ENCODE measurements at regions not wholly inside any gene's neighbourhood (a gene's known extent, or its start where the extent isn't known, plus 50 kb on each side); places are given as distances from the start of the nearest gene placed in this dataset.
"Not testable (repeated sequence)": the region's sequence is repeated elsewhere in the genome, so short reads cannot be mapped to it uniquely, and the experiment has no call there.

DNA sequence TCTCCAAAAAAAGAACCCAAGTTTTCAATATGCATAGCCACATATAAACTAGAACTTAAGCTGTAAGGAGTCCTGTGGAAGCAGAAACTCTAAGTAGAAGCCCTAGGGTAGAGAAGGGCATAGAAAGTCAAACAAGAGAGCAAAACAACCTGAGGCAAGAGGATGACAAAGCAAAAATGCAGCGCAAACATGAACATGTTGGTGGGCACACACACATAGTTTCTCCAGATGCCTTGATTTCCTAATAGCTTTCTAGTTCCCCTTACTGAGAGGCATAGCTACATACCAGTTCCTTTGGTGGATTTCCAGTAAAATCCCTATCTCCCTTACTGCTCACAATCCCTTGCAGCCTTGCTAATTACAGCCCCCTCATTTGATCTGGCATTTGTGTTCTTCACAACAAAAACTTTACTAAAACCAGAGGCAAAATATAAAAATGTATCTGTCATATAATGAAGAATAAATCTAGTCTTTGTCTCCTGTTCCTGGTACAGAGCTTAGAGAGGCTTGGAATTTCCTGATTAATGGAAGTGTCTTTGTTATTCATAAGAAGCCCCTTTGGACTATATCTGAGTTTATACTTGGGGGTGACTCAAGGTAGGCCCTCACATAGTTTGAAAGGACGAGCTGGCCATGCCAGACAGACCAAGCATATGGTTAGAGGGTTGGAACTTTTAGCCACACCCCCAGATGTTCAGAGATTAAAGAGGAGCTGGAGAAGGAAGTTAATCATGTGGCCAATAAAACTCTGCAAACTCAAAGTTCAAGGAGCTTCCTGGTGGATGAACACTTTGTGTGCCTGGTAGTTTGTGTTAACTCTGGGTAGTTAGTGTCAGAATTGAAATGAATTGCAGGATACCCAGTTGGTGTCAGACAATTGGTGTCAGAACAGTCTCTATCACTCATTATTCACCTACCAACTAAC lies 52.7 kb upstream of the ZCCHC13 start:
- DNase-seq = no peak

DNA sequence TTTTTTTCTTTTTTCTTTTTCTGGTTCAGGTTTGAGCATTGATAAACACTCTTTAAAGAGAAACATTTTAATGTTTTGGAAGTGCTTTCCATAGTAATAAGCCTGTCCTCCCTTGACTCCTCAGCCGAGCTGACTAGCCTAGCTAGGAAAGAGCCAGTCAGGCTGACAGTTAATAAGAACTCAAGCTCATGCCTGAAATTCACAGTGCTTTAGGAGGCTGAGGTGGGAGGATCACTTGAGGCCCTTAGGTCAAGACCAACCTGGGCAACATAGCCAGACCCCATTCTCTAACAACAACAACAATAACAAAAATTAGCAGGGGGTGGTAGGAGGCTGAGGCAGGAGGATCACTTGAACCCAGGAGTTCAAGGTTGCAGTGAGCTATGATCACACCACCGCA lies 53.4 kb upstream of the ZCCHC13 start:
- DNase-seq = no peak

DNA sequence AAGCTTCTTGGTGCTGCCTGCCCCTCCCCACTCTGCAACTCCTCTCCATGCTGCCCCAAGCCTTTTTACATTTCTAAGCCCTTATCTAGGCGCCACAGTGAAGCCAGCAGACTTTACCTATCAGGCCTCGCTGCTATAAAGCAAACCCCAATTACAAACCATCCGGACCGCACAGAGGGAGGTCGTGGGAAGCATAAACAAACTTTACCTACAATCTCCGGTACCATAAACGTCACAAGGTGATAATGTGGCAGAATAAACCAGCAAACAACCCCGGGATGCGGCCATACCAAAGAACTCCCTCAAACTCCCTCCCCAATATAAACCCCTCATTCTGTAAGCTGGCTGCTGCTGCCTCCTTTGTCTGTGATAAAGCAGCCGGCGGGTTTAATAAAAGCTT lies 54.0 kb upstream of the ZCCHC13 start:
- DNase-seq = no peak

DNA sequence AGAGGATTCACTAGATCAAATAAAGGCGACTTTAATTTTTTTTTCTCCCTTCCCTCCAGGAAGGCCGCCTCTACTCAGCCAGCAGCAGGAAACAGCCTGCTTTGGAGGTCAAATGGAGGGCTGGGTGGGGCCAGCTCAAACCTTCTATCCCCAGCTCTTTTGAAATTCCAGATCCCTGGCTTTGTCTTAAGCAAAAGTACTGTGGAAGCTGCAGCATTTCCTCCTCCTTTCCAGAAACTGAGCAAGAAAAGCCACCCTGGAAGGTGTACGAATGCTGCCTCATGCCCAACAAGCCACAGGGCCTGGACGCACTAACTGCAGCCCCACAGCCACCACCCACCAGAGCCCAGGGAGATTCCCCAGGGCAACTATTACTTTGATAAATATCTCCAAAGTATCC lies 55.1 kb upstream of the ZCCHC13 start:
- DNase-seq = no peak

DNA sequence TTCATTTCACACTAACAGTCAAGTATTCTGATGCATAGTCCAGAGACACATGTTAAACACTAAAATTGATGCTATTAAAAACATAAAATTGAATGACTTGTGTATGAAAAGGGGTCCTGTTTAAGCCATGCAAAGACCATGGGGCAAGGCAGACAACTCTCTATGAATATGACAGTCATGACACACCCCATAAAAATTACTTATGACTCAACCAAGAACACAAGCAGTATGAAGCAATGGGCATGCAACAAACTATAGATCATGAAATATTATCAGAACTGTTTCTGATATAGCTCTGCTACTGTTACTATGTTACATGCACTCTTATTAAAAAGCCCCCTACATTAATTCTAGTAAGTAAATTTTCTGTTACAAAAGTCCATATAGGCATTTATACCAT lies 57.5 kb upstream of the ZCCHC13 start:
- DNase-seq = no peak

DNA sequence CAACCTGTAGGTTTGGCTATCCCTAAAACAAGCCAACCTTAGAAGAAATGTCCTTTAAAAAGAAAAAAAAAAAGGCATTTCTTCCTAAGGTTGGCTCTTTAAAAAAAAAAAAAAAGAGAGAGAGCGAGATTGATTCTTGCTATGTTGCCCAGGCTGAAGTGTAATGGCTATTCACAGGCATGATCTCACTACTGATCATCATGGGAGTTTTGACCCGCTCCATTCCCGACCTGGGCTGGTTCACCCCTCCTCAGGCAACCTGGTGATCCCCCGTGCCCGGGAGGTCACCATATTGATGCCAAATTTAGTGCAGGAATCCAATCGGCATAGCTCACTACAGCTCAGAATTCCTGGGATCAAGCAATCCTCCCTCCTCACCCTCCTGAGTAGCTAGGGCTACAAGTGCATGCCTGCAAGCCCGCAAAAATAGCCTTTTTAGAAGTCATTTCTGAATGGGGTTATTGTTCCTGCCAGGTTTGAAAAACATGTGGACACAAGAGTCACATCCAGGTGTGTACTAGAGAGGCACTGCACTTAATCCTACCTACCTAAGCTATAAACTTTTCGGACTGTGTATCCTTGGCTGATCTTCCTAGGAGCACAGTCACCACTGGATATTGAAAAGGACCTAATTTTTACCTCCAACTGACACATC lies 61.4 kb upstream of the ZCCHC13 start:
- no peak for DNase-seq

DNA sequence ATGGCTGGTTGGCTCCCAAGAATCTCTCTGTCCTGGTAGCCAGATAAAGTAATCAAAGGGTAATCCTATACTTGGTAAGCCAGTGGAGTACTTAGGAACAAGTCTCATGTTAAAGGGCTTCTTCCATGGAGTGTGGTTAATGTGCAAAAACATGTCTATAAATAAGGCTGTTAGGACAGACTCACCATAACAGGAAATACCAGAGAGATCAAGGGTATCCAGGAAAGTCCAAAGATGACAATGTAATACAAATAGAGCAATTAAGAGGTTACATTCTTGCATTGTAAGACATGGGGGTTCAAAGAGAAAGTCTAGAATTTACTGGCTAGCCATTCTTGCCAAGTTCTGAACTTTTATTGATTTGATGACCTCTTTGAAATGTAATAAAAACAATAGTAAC lies 61.9 kb upstream of the ZCCHC13 start:
- DNase-seq = no peak

DNA sequence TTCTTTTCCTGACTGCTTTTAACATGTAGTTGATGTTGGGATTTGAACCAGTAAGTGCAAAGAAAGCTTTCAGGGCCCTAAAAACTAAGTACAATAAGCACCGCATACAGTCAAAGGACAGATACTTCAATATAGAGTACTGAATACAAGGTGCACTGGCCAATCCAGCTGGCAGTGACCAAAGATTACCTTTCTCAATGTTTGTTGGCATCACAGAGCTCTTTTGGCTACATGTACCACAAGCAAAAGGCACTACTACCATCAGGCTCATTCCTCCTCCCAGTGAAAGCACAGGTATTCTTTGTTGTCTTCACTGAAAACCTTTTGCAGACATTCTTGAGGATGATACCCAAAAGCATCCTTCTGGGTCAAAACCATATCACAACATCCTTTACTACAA lies 65.2 kb upstream of the ZCCHC13 start:
- no peak for DNase-seq

DNA sequence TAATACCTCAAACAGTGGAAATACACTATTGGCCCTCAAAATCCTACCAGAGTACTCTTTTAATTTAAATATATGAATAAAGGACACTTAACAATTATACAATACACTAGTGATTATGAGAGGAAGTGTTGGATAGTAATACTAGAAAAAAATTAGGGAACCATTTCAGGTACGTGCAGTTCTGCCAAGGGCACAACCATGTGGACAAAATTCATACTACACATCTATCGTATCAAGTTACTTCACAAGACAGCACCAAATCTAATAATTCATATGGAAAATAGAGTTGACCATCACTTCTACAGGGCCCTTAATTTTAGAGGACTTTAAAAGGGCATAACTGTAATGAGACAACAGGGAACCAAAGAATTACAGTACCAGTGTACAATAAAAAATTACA lies 69.2 kb upstream of the ZCCHC13 start:
- DNase-seq = no peak

DNA sequence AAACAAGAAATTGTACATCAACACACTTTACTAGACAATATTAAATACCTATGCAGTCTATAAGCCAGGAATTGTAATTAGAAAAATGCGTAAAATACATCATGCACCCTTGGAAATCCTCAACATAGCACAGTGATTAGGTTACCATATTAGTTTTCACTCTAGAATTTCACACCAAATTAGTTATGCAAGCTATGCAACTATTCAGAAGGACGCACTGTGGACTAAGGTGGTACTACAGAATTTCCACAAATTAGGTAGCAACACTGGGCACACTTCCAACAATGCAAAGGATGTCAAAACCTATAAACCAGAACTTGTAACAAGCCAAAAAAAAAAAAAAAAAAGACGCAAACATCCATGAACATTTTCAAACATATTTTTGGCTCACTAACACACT lies 71.1 kb upstream of the ZCCHC13 start:
- no peak for DNase-seq

DNA sequence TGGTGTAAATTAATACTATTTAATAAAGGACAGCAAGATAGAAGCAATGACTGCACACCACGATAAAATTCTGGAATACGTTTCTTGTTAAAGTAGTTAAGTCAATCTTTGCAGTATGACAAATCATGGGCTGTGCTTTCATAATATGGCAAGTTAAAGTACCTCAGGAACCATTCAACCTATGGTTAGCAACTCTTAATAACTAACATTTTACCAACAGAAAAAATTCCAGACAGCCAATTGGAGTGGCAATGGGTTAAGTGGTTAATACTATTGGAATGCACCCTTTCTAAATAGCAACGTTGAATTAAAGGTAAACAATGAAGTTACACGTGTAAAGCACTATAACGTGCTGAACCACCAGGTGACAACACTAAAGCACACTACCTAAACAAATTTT lies 72.4 kb upstream of the ZCCHC13 start:
- no peak for DNase-seq

DNA sequence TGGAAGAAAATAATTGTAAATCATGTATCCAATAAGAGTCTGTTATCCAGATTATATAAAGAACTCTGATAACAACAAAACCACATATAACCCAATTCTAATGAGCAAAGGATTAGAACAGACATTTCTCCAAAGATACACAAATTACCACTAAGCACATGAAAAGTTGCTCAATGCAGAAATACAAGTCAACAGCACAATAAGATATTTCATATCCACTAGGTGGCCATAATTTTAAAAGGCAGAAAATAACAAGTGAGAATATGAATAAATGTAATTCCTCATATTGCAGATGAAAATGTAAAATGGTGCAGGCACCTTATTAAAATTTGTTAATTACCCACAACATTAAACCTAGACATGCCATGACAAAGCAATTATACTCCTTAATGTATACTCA lies 73.9 kb upstream of the ZCCHC13 start:
- no peak for DNase-seq

DNA sequence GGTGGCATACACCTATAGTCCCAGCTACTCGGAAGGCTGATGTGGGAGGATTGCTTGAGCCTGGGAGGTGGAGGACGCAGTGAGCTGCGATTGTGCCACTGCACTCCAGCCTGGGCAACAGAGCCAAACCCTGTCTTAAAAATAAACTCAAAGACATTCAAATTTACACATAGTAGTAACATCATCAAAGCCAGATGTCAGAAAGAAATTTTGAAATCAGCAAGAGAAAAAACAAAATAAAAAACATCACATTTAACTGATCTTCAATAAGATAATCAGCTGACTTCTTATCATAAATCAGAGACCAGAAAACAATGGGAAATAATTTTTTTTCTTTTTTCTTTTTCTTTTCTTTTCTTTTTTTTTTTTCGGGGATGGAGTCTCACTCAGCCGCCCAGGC lies 78.9 kb upstream of the ZCCHC13 start:
- DNase-seq = no peak

DNA sequence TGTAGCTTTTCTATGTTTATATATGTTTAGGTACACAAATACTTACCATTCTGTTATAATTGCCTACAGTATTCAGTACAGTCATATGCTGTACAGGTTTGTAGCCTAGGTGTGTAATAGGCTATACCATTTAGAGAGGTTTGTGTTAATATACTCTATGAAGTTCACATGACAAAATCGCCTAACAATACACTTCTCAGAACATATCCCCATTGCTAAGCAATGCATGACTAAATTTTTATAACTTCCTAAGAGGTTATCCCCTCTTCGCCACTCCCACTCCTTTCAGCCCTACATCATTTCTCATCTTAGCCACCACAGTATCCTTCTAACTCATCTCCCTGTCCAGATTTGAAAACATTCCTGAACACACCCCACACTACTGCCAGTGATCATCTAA lies 83.7 kb upstream of the ZCCHC13 start:
- DNase-seq = no peak

DNA sequence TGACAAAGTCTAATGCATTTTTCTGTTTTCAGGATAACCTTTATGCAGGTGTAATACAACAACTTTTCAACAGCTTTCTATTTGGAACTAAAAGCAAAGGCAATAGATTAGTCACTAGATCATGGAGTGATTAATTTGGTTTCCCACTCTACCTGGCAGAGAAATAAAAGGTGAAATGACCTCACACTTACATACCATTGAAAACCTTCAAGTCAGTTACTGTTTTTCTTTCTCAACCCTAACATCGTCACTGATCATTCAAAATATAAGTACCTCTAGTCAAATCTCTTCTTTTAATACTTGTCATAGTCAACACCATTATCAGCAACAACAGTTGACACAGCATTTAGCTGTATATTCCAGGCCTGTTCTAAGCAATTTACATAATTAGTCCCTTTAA lies 85.1 kb upstream of the ZCCHC13 start:
- no peak for DNase-seq

DNA sequence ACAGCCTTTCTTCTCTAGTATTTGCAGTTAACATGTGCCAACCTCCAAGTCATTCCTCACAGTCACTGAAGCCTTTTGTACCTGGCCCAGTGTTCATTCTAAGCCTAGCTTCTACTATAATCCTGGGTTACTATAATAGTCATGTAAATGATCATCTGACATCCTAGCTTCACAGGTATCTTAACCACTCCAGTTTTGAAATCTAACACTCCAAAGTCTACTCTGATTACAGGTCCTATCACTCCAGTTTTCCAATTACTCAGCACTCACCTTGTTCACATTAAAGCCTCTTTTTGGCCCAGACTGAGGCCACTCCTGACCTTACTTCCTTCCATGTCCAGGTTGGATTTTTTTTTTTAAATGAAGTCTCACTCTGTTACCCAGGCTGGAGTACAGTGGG lies 87.6 kb upstream of the ZCCHC13 start:
- no peak for DNase-seq

DNA sequence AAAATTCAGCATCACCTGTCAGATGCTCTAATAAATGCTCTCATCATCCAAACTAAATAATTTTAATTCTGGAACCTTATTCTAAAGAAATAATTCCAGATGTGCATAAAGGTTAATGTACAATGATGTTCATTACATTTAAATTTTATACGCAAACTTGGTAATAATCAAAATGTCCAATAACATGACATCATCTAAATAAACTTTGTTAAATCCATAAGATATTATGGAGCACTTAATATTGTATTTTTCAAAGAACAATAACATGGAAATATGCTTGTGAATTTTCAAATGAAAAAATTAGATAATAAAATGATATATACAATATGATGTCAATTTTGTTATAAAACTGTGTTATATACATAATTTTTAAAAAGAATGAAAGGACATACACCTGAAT lies 92.1 kb upstream of the ZCCHC13 start:
- no peak for DNase-seq

DNA sequence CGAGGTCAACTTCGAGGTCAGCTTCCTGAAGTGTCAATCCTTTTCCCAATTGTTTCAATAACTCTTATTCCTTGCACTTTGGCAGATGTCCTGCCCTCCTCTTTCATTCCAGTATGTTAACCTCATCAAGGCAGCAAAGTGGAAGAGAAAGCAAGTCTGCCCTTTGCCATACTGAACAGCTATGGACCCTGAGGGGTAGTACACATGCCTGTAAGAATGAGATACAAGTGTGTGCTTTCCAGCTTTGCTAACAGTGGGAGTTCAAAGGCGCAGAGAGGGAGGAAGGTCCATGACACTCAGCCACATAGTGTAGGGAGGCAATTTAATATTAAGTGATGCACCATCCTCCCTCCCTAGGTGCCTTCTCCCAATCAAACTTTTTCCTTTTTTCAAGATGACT lies 96.4 kb upstream of the ZCCHC13 start:
- DNase-seq = no peak

DNA sequence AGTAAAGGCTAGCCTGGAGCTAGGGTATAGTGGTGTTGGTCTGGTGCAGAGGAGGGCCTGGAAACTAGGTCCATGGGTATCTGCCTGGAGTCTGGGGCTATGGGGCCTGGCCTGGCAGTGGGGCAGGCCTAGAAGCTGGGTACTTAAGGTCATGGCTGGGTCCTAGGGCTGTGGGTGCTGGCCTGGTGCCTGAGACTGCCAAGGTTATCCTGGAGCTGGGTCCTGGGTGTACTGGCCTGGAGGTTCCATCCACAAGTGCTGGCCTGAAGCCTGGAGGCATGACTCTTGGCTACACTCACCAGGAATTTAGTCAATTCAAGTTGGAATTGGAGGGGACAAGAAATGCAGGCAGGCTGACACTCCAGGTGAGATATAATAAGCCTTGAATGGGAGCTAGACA lies 108.4 kb upstream of the ZCCHC13 start:
- no peak for DNase-seq

DNA sequence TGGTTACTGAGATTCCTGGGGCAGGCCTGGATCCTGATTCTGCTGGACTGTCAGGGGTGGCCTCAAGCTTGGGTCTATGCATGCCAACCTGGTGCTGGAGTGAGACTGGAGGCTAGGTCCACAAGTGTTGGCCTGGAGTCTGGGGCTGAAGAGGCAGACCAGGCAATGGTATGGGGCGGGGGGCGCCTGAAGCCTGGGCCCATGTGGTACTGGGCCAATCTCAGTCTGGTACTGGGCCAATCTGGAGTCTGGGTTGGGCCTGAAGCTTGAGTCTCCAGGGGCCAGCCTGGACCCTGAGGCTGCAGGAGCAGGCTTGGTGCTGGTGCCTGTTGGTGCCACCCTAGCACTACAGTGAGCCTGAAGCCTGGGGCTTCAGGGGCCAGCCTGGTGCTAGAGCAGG lies 108.9 kb upstream of the ZCCHC13 start:
- DNase-seq = no peak

DNA sequence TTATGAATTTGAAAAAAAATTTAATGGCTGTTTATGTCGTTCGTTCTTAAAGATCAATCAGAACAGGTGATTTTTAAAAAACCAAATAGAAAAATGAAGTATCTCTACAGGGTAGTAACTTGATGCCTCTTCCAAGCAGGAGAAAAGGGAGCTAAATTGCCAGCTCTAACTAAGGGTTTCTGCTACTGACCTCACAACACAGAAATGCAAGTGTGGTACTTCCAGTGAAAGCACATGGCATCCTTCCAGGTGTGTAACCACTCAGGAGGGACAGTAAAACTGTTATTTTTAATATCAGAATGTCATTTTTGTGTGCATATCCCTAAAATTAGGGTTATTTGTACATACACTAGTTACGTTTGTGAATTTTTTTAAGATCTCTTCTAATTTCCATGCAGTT lies 116.8 kb upstream of the ZCCHC13 start:
- DNase-seq = no peak

DNA sequence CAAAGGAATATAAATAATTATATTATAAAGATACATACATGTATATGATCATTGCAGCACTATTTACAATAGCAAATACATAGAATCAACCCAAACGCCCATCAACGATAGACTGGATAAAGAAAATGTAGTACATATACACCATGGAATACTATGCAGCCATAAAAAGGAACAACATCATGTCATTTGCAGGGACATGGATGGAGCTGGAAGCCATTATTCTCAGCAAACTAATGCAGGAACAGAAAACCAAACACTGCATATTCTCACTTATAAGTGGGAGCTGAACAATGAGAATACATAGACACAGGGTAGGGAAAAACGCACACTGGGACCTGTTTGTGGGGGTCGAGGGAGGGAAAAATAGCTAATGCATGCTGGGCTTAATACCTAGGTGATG lies 120.9 kb upstream of the ZCCHC13 start:
- not testable (repeated sequence) for DNase-seq

DNA sequence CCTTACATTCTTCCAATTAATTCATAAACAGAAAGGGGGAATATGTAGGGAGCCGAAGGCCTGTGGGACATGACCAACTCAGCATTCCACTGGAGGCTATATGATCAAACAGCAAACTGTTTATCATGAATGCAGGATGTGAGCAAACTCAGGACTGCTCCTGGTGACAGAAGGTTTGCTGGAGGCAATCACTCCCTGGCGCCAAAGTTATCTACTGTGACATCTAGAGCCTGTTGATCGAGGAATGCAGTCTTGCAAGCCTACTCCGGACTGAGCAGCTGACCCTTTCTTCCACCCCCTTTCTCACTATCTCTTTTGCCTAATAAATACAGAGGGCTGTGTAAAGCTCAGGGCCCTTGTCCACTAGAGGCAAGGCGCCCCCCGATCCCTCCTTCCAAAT lies 122.0 kb upstream of the ZCCHC13 start:
- DNase-seq = not testable (repeated sequence)

DNA sequence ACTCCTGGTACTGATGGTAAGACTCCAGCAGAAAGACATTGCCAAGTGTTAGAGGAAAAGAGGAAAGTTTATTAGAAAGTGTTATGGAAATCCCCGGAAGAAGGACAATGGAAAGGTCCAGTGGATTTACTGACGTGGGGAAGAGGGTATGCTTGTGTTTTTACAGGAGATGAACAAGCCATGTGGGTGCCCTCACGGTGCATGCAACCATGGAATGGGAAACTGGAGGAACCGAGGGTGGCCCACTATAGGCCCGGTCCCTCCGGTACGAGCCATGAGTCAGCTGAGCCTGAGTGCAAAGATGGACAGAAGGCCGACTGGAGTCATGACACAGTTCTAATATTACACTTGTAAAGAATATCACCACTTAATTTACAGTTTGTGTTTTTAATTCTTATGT lies 123.3 kb upstream of the ZCCHC13 start:
- DNase-seq = no peak

DNA sequence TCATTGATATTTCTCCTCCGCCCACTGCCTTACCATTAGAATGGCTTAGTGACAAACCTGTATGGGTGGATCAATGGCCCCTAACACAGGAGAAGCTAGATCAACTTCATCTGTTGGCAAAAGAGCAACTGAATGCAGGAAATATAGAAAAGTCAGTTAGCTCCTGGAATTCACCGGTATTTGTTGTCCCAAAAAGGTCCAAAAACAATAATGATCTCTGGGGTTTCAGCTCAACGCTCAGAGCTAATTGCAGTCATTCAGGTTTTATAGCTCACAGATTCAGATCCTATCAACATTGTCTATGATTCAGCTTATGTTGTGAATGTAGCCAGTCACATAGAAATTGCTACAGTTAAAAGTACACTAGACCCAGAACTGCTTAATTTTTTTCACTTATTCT lies 124.0 kb upstream of the ZCCHC13 start:
- no peak for DNase-seq
